ENCODE measurements at regions not wholly inside any gene's neighbourhood (a gene's known extent, or its start where the extent isn't known, plus 50 kb on each side); places are given as distances from the start of the nearest gene placed in this dataset.

DNA sequence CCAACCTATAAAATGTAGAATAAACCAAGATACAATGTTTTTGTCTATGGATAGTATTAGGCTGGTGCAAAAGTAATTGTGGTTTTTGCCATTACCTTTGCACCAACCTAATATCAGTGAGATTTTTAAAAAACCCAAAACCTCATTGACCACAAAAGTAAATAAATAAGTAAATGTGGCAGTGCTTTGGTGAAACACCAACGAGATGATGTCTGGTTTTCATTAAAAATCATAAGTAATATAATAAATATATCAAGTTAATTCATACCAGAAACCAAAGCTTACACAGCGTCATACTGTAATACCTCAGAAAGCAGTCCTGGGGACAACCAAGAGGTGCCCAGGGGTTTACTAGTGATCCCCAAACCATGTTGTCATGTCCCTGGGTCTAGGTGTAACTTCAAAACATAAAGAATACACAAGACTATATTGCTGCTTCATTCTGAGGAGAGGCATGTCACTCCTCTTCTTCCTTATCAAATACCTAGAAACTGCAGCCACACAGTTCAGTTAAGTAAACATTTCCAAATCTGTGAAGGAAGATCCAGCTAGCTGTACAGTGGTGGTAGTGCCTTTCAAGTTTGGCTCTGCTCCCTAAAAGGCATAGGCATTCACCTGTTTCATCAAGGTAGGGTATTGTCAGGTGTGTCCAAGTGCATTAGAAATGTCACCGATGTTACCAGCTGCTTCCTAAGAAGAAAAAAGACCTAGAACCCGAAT, 51.6 kb upstream of the ZC3H11B start:
- Histone ChIP-seq H3F3A (ENCODE audit: insufficient read depth) (no peaks in the 10 kb centered on the region), H3K27ac (ENCODE audit: low read depth, low read length) (no peak overlapping the region), H3K27me3 (ENCODE audit: low read length) (no peaks in the 10 kb centered on the region), H3K4me2 (ENCODE audit: low read depth, low read length, poor library complexity, severe bottlenecking) (no peak overlapping the region), H3K4me3 (ENCODE audit: insufficient read depth, low read length, poor library complexity, severe bottlenecking) (no peak overlapping the region), H2AFZ (ENCODE audit: low read depth, low read length, severe bottlenecking) (no peak overlapping the region), H3K79me2 (ENCODE audit: insufficient read depth, low read length) (no peaks in the 10 kb centered on the region), H3K36me3 (ENCODE audit: low read length) (no peaks in the 10 kb centered on the region), H3K9me3 (ENCODE audit: insufficient read depth, low read length) (no peaks in the 10 kb centered on the region), H3K9me2 (replicated peaks; ENCODE audit: insufficient read depth, low read length) (no peaks in the 10 kb centered on the region), H3K9ac (ENCODE audit: low read length) (no peak overlapping the region), H4K20me1 (ENCODE audit: low read depth, low read length) (no peaks in the 10 kb centered on the region)
- TF ChIP-seq CTCF (IDR thresholded peaks at IDR 0.05; ENCODE audit: insufficient read depth, low read length, poor library complexity, severe bottlenecking) (no peak), EZH2phosphoT487 (conservative IDR thresholded peaks at IDR 0.05; ENCODE audit: low read length) (no peak)
